ENCODE measurements at regions not wholly inside any gene's neighbourhood (a gene's known extent, or its start where the extent isn't known, plus 50 kb on each side); places are given as distances from the start of the nearest gene placed in this dataset.

DNA sequence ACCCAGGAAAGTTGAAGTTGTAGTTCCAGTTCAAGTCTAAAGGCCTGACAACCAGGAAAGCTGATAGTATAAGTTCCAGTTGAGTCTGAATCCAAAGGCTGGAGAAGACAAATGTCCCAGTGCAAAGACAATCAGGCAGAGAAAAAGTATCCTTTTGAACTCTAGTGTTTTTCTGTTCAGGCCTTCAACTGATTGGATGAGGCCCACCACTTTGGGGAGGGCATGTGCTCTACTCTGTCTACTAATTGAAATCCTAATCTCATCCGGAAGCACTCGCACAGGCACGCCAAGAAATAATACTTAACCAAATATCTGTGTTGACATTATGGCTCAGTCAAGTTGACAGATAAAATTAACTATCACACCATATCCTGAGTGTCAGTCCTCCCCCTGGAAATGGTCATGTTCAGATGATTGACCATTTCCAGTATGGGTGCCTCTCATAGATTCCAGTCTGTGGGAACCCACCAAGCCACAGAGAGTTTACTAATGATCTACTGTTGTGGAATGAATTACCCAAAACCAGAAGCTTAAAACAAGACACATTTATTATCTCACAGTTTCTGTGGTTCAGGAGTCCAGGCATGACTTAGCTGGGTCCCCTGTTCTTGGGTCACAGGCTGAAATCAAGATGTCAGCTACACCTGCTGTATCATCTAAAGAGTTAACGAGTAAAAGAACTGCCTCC lies 296.3 kb upstream of the ZP4 start:
- FAIRE-seq (no peak), DNase-seq (ENCODE audit: low spot score) (no peak), ATAC-seq (no peak)
- Histone ChIP-seq H3K27ac (ENCODE audit: extremely low read length, insufficient read depth, low read length) (no peak overlapping the region), H3K4me3 (replicated peaks in 1 of 3; ENCODE audit: insufficient read depth in 1 of 3, low read depth in 2 of 3, low read length in 3 of 3) (no peak overlapping the region), H3K79me2 (ENCODE audit: insufficient read depth, low read length) (no peaks in the 10 kb centered on the region), H2AFZ (ENCODE audit: low read length) (no peak overlapping the region), H4K20me1 (ENCODE audit: insufficient read depth, low read length) (no peaks in the 10 kb centered on the region), H3K9ac (ENCODE audit: insufficient read depth, low read depth, low read length) (no peak overlapping the region), H3K4me2 (ENCODE audit: low read depth, low read length) (no peak overlapping the region), H3K4me1 (ENCODE audit: insufficient read depth, low read length) (no peaks in the 10 kb centered on the region), H3K36me3 (replicated peaks in 1 of 2; ENCODE audit: control insufficient read depth in 1 of 2, insufficient read depth in 2 of 2, low read length in 2 of 2) (no peaks in the 10 kb centered on the region), H3K27me3 (ENCODE audit: control insufficient read depth in 1 of 2, insufficient read depth in 2 of 2, low read length in 2 of 2) (no peaks in the 10 kb centered on the region), H3K9me3 (ENCODE audit: low read length) (peaks cover 90% of the 10 kb centered on the region)
- in situ Hi-C loops (cut with HindIII; ENCODE audit: extremely low pct_ligation_motif_present, low pct_unique_long_range_greater_than_20kb) = no loop called here
- no TSS peak for BruUV-seq (replicated peaks)
- TF ChIP-seq PPARG (CRISPR knock-in tag; conservative IDR thresholded peaks at IDR 0.05) (no peak), MBD4 (IDR thresholded peaks at IDR 0.05; ENCODE audit: borderline replicate concordance, low read length) (no peak), ZNF225 (CRISPR knock-in tag; IDR thresholded peaks at IDR 0.05) (no peak), ZSCAN12 (CRISPR knock-in tag; IDR thresholded peaks at IDR 0.05) (no peak), NCOA5 (CRISPR knock-in tag; IDR thresholded peaks at IDR 0.05) (no peak), RBAK (CRISPR knock-in tag; IDR thresholded peaks at IDR 0.05) (no peak), ZNF550 (CRISPR knock-in tag; IDR thresholded peaks at IDR 0.05; ENCODE audit: borderline replicate concordance) (no peak), SMAD1 (CRISPR knock-in tag; IDR thresholded peaks at IDR 0.05; ENCODE audit: borderline replicate concordance, low read depth) (no peak), IKZF4 (CRISPR knock-in tag; IDR thresholded peaks at IDR 0.05; ENCODE audit: borderline replicate concordance, low read depth, not compliant biosample characterization) (no peak), ARNT2 (CRISPR knock-in tag; IDR thresholded peaks at IDR 0.05; ENCODE audit: low read depth) (no peak), HCFC1 (IDR thresholded peaks at IDR 0.05; ENCODE audit: low read depth, low read length) (no peak), ZBTB7A (CRISPR knock-in tag; IDR thresholded peaks at IDR 0.05) (no peak), TAF15 (IDR thresholded peaks at IDR 0.05; ENCODE audit: low read depth, low read length, poor library complexity, severe bottlenecking) (no peak)
- TF ChIP-seq, protein P1, sequence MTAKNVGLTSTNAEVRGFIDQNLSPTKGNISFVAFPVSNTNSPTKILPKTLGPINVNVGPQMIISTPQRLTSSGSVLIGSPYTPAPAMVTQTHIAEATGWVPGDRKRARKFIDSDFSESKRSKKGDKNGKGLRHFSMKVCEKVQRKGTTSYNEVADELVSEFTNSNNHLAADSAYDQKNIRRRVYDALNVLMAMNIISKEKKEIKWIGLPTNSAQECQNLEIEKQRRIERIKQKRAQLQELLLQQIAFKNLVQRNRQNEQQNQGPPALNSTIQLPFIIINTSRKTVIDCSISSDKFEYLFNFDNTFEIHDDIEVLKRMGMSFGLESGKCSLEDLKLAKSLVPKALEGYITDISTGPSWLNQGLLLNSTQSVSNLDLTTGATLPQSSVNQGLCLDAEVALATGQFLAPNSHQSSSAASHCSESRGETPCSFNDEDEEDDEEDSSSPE (CRISPR knock-in tag; IDR thresholded peaks at IDR 0.05) = no peak
- TF ChIP-seq, protein P2, sequence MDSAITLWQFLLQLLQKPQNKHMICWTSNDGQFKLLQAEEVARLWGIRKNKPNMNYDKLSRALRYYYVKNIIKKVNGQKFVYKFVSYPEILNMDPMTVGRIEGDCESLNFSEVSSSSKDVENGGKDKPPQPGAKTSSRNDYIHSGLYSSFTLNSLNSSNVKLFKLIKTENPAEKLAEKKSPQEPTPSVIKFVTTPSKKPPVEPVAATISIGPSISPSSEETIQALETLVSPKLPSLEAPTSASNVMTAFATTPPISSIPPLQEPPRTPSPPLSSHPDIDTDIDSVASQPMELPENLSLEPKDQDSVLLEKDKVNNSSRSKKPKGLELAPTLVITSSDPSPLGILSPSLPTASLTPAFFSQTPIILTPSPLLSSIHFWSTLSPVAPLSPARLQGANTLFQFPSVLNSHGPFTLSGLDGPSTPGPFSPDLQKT (CRISPR knock-in tag; IDR thresholded peaks at IDR 0.05; ENCODE audit: borderline replicate concordance) = no peak
- 8% methylated on average over 4 of the region's 4 CpGs for WGBS (ENCODE audit: low lambda C conversion rate)
- ChIA-PET POLR2A (no interaction called here), CTCF (ENCODE audit: low intra/inter-chr PET ratio, low total read pairs) (no interaction called here)
- intact Hi-C loops (cut with micrococcal nuclease; ENCODE audit: unreplicated experiment) = no loop called here
